Neural cell (in vitro differentiated cells): ENCODE measurements at regions not wholly inside any gene's neighbourhood (a gene's known extent, or its start where the extent isn't known, plus 50 kb on each side); places are given as distances from the start of the nearest gene placed in this dataset.

Experiments
- H2AFZ ChIP-seq: fragments of 200-600, 300-800 bp; sonication (generic), shearing (Covaris generic); 2 replicates; pipeline ENCODE4 v1.6.0; 2014; ENCODE audit warnings: low read depth, mild to moderate bottlenecking, antibody characterized with exemption, low read length, moderate library complexity
- H3F3A ChIP-seq: fragments of 200-600 bp; shearing (Covaris generic); 2 replicates; pipeline ENCODE4 v1.6.1; 2016; ENCODE audit warnings: mild to moderate bottlenecking, moderate library complexity, mixed read lengths, antibody characterized with exemption, low read length; ENCODE audit not compliant: insufficient read depth, poor library complexity, severe bottlenecking
- H3K27ac ChIP-seq: fragments of 200-600, 300-800 bp; sonication (generic), shearing (Covaris generic); 2 replicates; pipeline ENCODE4 v1.5.1; 2014; ENCODE audit warnings: mild to moderate bottlenecking, low read length, moderate library complexity
- H3K27me3 ChIP-seq: fragments of 300-800, 200-600 bp; sonication (generic), shearing (Covaris generic); 2 replicates; pipeline ENCODE4 v1.6.0; 2014; ENCODE audit warnings: mild to moderate bottlenecking, low read depth, low read length, moderate library complexity; ENCODE audit not compliant: insufficient read depth
- H3K36me3 ChIP-seq: fragments of 300-800, 200-600 bp; sonication (generic), shearing (Covaris generic); 2 replicates; pipeline ENCODE4 v1.5.1; 2014; ENCODE audit warnings: mild to moderate bottlenecking, antibody characterized with exemption, low read length, moderate library complexity; ENCODE audit not compliant: insufficient read depth
- H3K4me2 ChIP-seq: fragments of 300-800, 200-600 bp; sonication (generic), shearing (Covaris generic); 2 replicates; pipeline ENCODE4 v1.6.0; 2014; ENCODE audit warnings: mild to moderate bottlenecking, low read length
- H3K4me3 ChIP-seq: fragments of 300-800, 200-600 bp; sonication (generic), shearing (Covaris generic); 2 replicates; pipeline ENCODE4 v1.5.1; 2014; ENCODE audit warnings: mild to moderate bottlenecking, low read length, moderate library complexity
- H3K79me2 ChIP-seq: fragments of 200-600 bp; shearing (Covaris generic); replicated peaks from 2 replicates; pipeline ENCODE4 v1.6.0; 2014; ENCODE audit warnings: mild to moderate bottlenecking, low read length, moderate library complexity; ENCODE audit not compliant: insufficient read depth
- H3K9ac ChIP-seq: fragments of 300-800, 200-600 bp; sonication (generic), shearing (Covaris generic); 2 replicates; pipeline ENCODE4 v1.6.1; 2016; ENCODE audit warnings: mild to moderate bottlenecking, low read length, mixed read lengths
- H3K9me2 ChIP-seq: fragments of 200-600 bp; shearing (Covaris generic); 2 replicates; pipeline ENCODE4 v1.6.1; 2016; ENCODE audit warnings: mild to moderate bottlenecking, low read length, mixed read lengths; ENCODE audit not compliant: insufficient read depth
- H3K9me3 ChIP-seq: fragments of 200-600, 300-800 bp; sonication (generic), shearing (Covaris generic); 2 replicates; pipeline ENCODE4 v1.6.1; 2016; ENCODE audit warnings: mild to moderate bottlenecking, mixed run types, low read length, moderate library complexity, mixed read lengths
- H4K20me1 ChIP-seq: fragments of 200-600 bp; shearing (Covaris generic); 2 replicates; pipeline ENCODE4 v1.6.1; 2016; ENCODE audit warnings: mild to moderate bottlenecking, mixed run types; ENCODE audit not compliant: insufficient read depth
- CTCF ChIP-seq: fragments of 450-650 bp; IDR thresholded peaks from 2 replicates; pipeline ENCODE4 v1.5.1; 2014; ENCODE audit warnings: antibody characterized with exemption, mild to moderate bottlenecking, moderate library complexity; ENCODE audit not compliant: poor library complexity, severe bottlenecking
- EP300 ChIP-seq: fragments of 450-650 bp; conservative IDR thresholded peaks from 2 replicates; pipeline ENCODE4 v1.6.1; 2014; ENCODE audit warnings: antibody characterized with exemption, mild to moderate bottlenecking, moderate library complexity; ENCODE audit not compliant: poor library complexity, severe bottlenecking
- EZH2 ChIP-seq: fragments of 200-600, 300-800 bp; shearing (Covaris generic), sonication (generic); IDR thresholded peaks from 2 replicates; pipeline ENCODE4 v1.6.1; 2014; ENCODE audit warnings: antibody characterized with exemption, low read length, borderline replicate concordance, mild to moderate bottlenecking; ENCODE audit not compliant: insufficient read depth, poor library complexity, severe bottlenecking
- MXI1 ChIP-seq: fragments of 450-650 bp; conservative IDR thresholded peaks from 2 replicates; pipeline ENCODE4 v1.6.1; 2014; ENCODE audit warnings: antibody characterized with exemption, mild to moderate bottlenecking; ENCODE audit not compliant: poor library complexity, severe bottlenecking
- POLR2AphosphoS5 ChIP-seq: IDR thresholded peaks from 2 replicates; pipeline ENCODE4 v1.6.1; 2012
- RAD21 ChIP-seq: fragments of 450-650 bp; conservative IDR thresholded peaks from 2 replicates; pipeline ENCODE4 v1.6.1; 2014; ENCODE audit warnings: antibody characterized with exemption, mild to moderate bottlenecking, moderate library complexity
- REST ChIP-seq: IDR thresholded peaks from 2 replicates; pipeline ENCODE4 v1.6.1; 2012; ENCODE audit warnings: borderline replicate concordance
- SMC3 ChIP-seq: fragments of 450-650 bp; conservative IDR thresholded peaks from 2 replicates; pipeline ENCODE4 v1.6.1; 2014; ENCODE audit warnings: antibody characterized with exemption, mild to moderate bottlenecking, moderate library complexity; ENCODE audit not compliant: poor library complexity
- TAF1 ChIP-seq: IDR thresholded peaks from 2 replicates; pipeline ENCODE4 v1.6.1; 2012; ENCODE audit warnings: low read depth

- no peaks in the 10 kb centered on the region for H4K20me1 ChIP-seq
- H3K36me3 ChIP-seq = no peaks in the 10 kb centered on the region
- no peak overlapping the region for H3K4me2 ChIP-seq
- no peaks in the 10 kb centered on the region for H3K9me2 ChIP-seq
- no peak for TF ChIP-seq EP300
- TF ChIP-seq TAF1 = no peak
- TF ChIP-seq RAD21 = no peak
- TF ChIP-seq CTCF = no peak
- TF ChIP-seq SMC3 = no peak
- no peak for TF ChIP-seq POLR2AphosphoS5
- TF ChIP-seq MXI1 = no peak
- no peak for TF ChIP-seq REST
- TF ChIP-seq EZH2 = no peak
- H3K9ac ChIP-seq = no peak overlapping the region
- H3K4me3 ChIP-seq = no peak overlapping the region
- H2AFZ ChIP-seq = no peak overlapping the region
- H3K27me3 ChIP-seq = no peaks in the 10 kb centered on the region
- H3K79me2 ChIP-seq = no peaks in the 10 kb centered on the region
- no peaks in the 10 kb centered on the region for H3K9me3 ChIP-seq
- no peak overlapping the region for H3K27ac ChIP-seq
- H3F3A ChIP-seq = no peaks in the 10 kb centered on the region
These were observed 410.1 kb downstream of the PRDM2 start for GRCh38 chr1:14110040-14110439.

- Histone ChIP-seq H3K79me2 (no peaks in the 10 kb centered on the region), H3K27ac (no peak overlapping the region), H4K20me1 (no peaks in the 10 kb centered on the region), H3K9me3 (no peaks in the 10 kb centered on the region), H3K9me2 (no peaks in the 10 kb centered on the region), H3K4me2 (no peak overlapping the region), H2AFZ (no peak overlapping the region), H3K9ac (no peak overlapping the region), H3F3A (no peaks in the 10 kb centered on the region), H3K36me3 (no peaks in the 10 kb centered on the region), H3K27me3 (no peaks in the 10 kb centered on the region), H3K4me3 (no peak overlapping the region)
- TF ChIP-seq TAF1 (no peak), SMC3 (no peak), EP300 (no peak), RAD21 (no peak), REST (no peak), EZH2 (no peak), CTCF (no peak), MXI1 (no peak), POLR2AphosphoS5 (no peak)
These were observed 411.1 kb downstream of the PRDM2 start for GRCh38 chr1:14111121-14111520.
